GM23338 (cell line): ENCODE measurements at regions not wholly inside any gene's neighbourhood (a gene's known extent, or its start where the extent isn't known, plus 50 kb on each side); places are given as distances from the start of the nearest gene placed in this dataset.

Experiments used
- ATAC-seq: fragments of 200-7000 bp; cut with Tn5 transposase; 3 replicates; pipeline ENCODE4 v1.9.1; 2020
- DNase-seq: peaks from one replicate; pipeline ENCODE4 v3.0.0-alpha.2; 2015; ENCODE audit warnings: low spot score
- H2AFZ ChIP-seq: fragments of 200-600 bp; sonication (generic); 2 replicates; pipeline ENCODE4 v1.8.0; 2016; ENCODE audit warnings: antibody characterized with exemption, mild to moderate bottlenecking, moderate library complexity
- H3F3A ChIP-seq: fragments of 200-600 bp; sonication (generic); replicated peaks from 2 replicates; pipeline ENCODE4 v1.8.0; 2017; ENCODE audit warnings: antibody characterized with exemption, mixed run types, low read depth
- H3K27ac ChIP-seq: fragments of 200-600 bp; sonication (generic); 2 replicates; pipeline ENCODE4 v1.6.1; 2016; ENCODE audit warnings: low read depth
- H3K27me3 ChIP-seq: fragments of 200-600 bp; sonication (generic); 2 replicates; pipeline ENCODE4 v1.8.0; 2016; ENCODE audit warnings: mild to moderate bottlenecking, mixed run types, moderate library complexity; ENCODE audit not compliant: insufficient read depth
- H3K36me3 ChIP-seq: fragments of 200-600 bp; sonication (generic); 2 replicates; pipeline ENCODE4 v1.8.0; 2016; ENCODE audit warnings: mild to moderate bottlenecking; ENCODE audit not compliant: insufficient read depth
- H3K4me1 ChIP-seq: fragments of 200-600 bp; sonication (generic); 2 replicates; pipeline ENCODE4 v1.8.0; 2016; ENCODE audit warnings: mild to moderate bottlenecking, moderate library complexity; ENCODE audit not compliant: insufficient read depth
- H3K4me2 ChIP-seq: fragments of 200-600 bp; sonication (generic); 2 replicates; pipeline ENCODE4 v1.7.1; 2017; ENCODE audit warnings: mixed run types
- H3K4me3 ChIP-seq: fragments of 200-600 bp; sonication (generic); 2 replicates; pipeline ENCODE4 v1.6.1; 2016; ENCODE audit warnings: mixed run types
- H3K79me2 ChIP-seq: fragments of 200-600 bp; sonication (generic); replicated peaks from 2 replicates; pipeline ENCODE4 v1.8.0; 2017; ENCODE audit warnings: mild to moderate bottlenecking; ENCODE audit not compliant: insufficient read depth
- H3K9me2 ChIP-seq: fragments of 200-600 bp; sonication (generic); 2 replicates; pipeline ENCODE4 v1.8.0; 2017; ENCODE audit not compliant: insufficient read depth
- H4K20me1 ChIP-seq: fragments of 200-600 bp; sonication (generic); replicated peaks from 2 replicates; pipeline ENCODE4 v1.8.0; 2017; ENCODE audit warnings: mild to moderate bottlenecking; ENCODE audit not compliant: insufficient read depth
- H3K27ac Mint-ChIP-seq: 2 replicates; pipeline ENCODE4 v1.8.0; 2020; ENCODE audit warnings: inconsistent platforms, mild to moderate bottlenecking, moderate library complexity, mixed read lengths
- H3K27me3 Mint-ChIP-seq: 3 replicates; pipeline ENCODE4 v1.8.0; 2022; ENCODE audit warnings: low read depth, mild to moderate bottlenecking, moderate library complexity, mixed read lengths, inconsistent platforms; ENCODE audit not compliant: insufficient read depth, poor library complexity
- H3K36me3 Mint-ChIP-seq: 3 replicates; pipeline ENCODE4 v1.8.0; 2021; ENCODE audit warnings: low read depth, mild to moderate bottlenecking, inconsistent platforms, moderate library complexity, mixed read lengths
- H3K4me1 Mint-ChIP-seq: 3 replicates; pipeline ENCODE4 v1.8.0; 2020; ENCODE audit warnings: mild to moderate bottlenecking, inconsistent platforms, mixed read lengths
- H3K4me3 Mint-ChIP-seq: 3 replicates; pipeline ENCODE4 v1.8.0; 2021; ENCODE audit warnings: moderate library complexity, mild to moderate bottlenecking, inconsistent platforms, mixed read lengths
- H3K9me3 Mint-ChIP-seq: 3 replicates; pipeline ENCODE4 v1.8.0; 2020; ENCODE audit warnings: moderate library complexity, mild to moderate bottlenecking, inconsistent platforms, mixed read lengths
- CREB1 ChIP-seq: fragments of 250-450 bp; sonication (Bioruptor Pico); IDR thresholded peaks from 2 replicates; pipeline ENCODE4 v1.5.0; 2020; ENCODE audit warnings: low read depth, mild to moderate bottlenecking, moderate library complexity
- CTCF ChIP-seq, 2 experiments: fragments of 200-600 bp in 1 of 2; sonication (generic) in 1 of 2; conservative IDR thresholded peaks; 2 replicates each; pipeline versions ENCODE4 v1.5.1 to v1.6.1; 2016 to 2017; ENCODE audit warnings: antibody characterized with exemption in 2 of 2, low read depth in 2 of 2, mild to moderate bottlenecking in 2 of 2, moderate library complexity in 1 of 2
- EZH2 ChIP-seq: fragments of 200-600 bp; sonication (generic); IDR thresholded peaks from one replicate; pipeline ENCODE4 v1.8.0; 2017; ENCODE audit warnings: antibody characterized with exemption, mild to moderate bottlenecking, low read depth; ENCODE audit not compliant: unreplicated experiment
- EZH2phosphoT487 ChIP-seq: fragments of 200-600 bp; sonication (generic); IDR thresholded peaks from one replicate; pipeline ENCODE4 v1.8.1; 2018; ENCODE audit warnings: antibody characterized with exemption; ENCODE audit not compliant: unreplicated experiment
- NANOG ChIP-seq: IDR thresholded peaks from 2 replicates; pipeline ENCODE4 v1.6.1; 2016; ENCODE audit warnings: antibody characterized with exemption, borderline replicate concordance
- POLR2AphosphoS5 ChIP-seq: IDR thresholded peaks from 2 replicates; pipeline ENCODE4 v1.6.1; 2016; ENCODE audit warnings: antibody characterized with exemption, low read depth
- STAT1 ChIP-seq: IDR thresholded peaks from one replicate; pipeline ENCODE4 v1.6.1; 2016; ENCODE audit warnings: antibody characterized with exemption; ENCODE audit not compliant: unreplicated experiment
- ZNF114 ChIP-seq: fragments of 250-450 bp; sonication (Bioruptor Pico); IDR thresholded peaks from 2 replicates; pipeline ENCODE4 v1.5.0; 2020; ENCODE audit warnings: mild to moderate bottlenecking, moderate library complexity
- ZNF331 ChIP-seq: fragments of 250-450 bp; sonication (Bioruptor Pico); IDR thresholded peaks from 2 replicates; pipeline ENCODE4 v1.5.0; 2020; ENCODE audit warnings: low read depth, mild to moderate bottlenecking, moderate library complexity
- ZNF462 ChIP-seq: fragments of 250-450 bp; sonication (Bioruptor Pico); IDR thresholded peaks from 2 replicates; pipeline ENCODE4 v1.5.0; 2020; ENCODE audit warnings: mild to moderate bottlenecking, moderate library complexity
- TF ChIP-seq, protein P1 (sequence below): IDR thresholded peaks from one replicate; pipeline ENCODE4 v1.6.1; 2018; ENCODE audit warnings: antibody characterized with exemption; ENCODE audit not compliant: unreplicated experiment

DNA sequence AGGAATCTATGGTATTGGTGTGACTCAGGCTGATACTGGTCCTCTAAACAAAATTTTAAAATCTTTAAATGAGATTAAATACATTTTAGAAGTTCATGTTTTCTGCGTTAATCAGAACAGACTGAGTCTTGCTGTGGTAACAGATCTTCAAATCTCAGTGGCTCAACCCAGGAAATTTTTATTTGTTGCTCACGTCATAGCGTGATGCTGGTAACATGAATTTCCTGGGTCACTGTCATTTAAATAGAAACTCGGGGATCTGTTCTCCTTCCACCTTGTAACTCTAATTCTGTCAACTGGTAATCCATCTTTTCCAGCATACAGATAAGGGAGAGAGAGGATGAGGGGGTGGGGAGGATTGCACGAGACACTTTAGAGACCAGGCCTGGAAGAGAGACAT lies 90.0 kb downstream of the CDC42EP3 start:
- H3K4me3 Mint-ChIP-seq, result no peak overlapping the region
- Histone ChIP-seq H3K4me3 (no peak overlapping the region), H3K36me3 (no peaks in the 10 kb centered on the region), H3K79me2 (no peaks in the 10 kb centered on the region), H3K4me2 (no peak overlapping the region), H2AFZ (no peak overlapping the region), H4K20me1 (no peaks in the 10 kb centered on the region), H3K9me2 (peaks cover 3% of the 10 kb centered on the region; the same call in 1 of the 2 replicates), H3K4me1 (peaks cover 11% of the 10 kb centered on the region), H3F3A (no peaks in the 10 kb centered on the region), H3K27me3 (no peaks in the 10 kb centered on the region), H3K27ac (no peak overlapping the region)
- peaks cover 18% of the 10 kb centered on the region for H3K4me1 Mint-ChIP-seq
- H3K9me3 Mint-ChIP-seq, result peaks cover 3% of the 10 kb centered on the region; the same call in 2 of the 3 replicates
- H3K36me3 Mint-ChIP-seq, result peaks cover 3% of the 10 kb centered on the region
- DNase-seq (no peak), ATAC-seq (no peak)
- H3K27ac Mint-ChIP-seq, result no peak overlapping the region
- TF ChIP-seq CTCF (conservative IDR thresholded peaks at IDR 0.05; ENCODE audit: low read depth in 2 of 2) (no peak), EZH2 (no peak), ZNF462 (no peak), STAT1 (no peak), EZH2phosphoT487 (no peak), ZNF114 (no peak), CREB1 (CRISPR knock-in tag) (no peak), POLR2AphosphoS5 (no peak), NANOG (no peak), ZNF331 (CRISPR knock-in tag) (no peak)
- TF ChIP-seq, protein P1, sequence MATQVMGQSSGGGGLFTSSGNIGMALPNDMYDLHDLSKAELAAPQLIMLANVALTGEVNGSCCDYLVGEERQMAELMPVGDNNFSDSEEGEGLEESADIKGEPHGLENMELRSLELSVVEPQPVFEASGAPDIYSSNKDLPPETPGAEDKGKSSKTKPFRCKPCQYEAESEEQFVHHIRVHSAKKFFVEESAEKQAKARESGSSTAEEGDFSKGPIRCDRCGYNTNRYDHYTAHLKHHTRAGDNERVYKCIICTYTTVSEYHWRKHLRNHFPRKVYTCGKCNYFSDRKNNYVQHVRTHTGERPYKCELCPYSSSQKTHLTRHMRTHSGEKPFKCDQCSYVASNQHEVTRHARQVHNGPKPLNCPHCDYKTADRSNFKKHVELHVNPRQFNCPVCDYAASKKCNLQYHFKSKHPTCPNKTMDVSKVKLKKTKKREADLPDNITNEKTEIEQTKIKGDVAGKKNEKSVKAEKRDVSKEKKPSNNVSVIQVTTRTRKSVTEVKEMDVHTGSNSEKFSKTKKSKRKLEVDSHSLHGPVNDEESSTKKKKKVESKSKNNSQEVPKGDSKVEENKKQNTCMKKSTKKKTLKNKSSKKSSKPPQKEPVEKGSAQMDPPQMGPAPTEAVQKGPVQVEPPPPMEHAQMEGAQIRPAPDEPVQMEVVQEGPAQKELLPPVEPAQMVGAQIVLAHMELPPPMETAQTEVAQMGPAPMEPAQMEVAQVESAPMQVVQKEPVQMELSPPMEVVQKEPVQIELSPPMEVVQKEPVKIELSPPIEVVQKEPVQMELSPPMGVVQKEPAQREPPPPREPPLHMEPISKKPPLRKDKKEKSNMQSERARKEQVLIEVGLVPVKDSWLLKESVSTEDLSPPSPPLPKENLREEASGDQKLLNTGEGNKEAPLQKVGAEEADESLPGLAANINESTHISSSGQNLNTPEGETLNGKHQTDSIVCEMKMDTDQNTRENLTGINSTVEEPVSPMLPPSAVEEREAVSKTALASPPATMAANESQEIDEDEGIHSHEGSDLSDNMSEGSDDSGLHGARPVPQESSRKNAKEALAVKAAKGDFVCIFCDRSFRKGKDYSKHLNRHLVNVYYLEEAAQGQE, result no peak
- H3K27me3 Mint-ChIP-seq, result peaks cover 1% of the 10 kb centered on the region
